KMS-11 (cell line): ENCODE measurements at regions not wholly inside any gene's neighbourhood (a gene's known extent, or its start where the extent isn't known, plus 50 kb on each side); places are given as distances from the start of the nearest gene placed in this dataset.

Experiments
- H2AFZ ChIP-seq: fragments of 200-600 bp; sonication (generic); 2 replicates; pipeline ENCODE4 v1.6.1; 2016; ENCODE audit warnings: antibody characterized with exemption, mixed run types, low read depth
- H3K27ac ChIP-seq: fragments of 200-600 bp; sonication (generic); 2 replicates; pipeline ENCODE4 v1.6.1; 2016; ENCODE audit warnings: mild to moderate bottlenecking, mixed run types
- H3K27me3 ChIP-seq: fragments of 200-600 bp; sonication (generic); 2 replicates; pipeline ENCODE4 v1.6.1; 2017; ENCODE audit warnings: mild to moderate bottlenecking, low read depth, mixed run types, moderate library complexity; ENCODE audit not compliant: insufficient read depth
- H3K36me3 ChIP-seq: fragments of 200-600 bp; sonication (generic); 2 replicates; pipeline ENCODE4 v1.6.1; 2017; ENCODE audit warnings: mild to moderate bottlenecking, mixed run types; ENCODE audit not compliant: insufficient read depth
- H3K4me1 ChIP-seq: fragments of 200-600 bp; sonication (generic); 2 replicates; pipeline ENCODE4 v1.6.1; 2016; ENCODE audit warnings: mild to moderate bottlenecking, low read depth, mixed run types; ENCODE audit not compliant: poor library complexity, severe bottlenecking
- H3K4me2 ChIP-seq: fragments of 200-600 bp; sonication (generic); 2 replicates; pipeline ENCODE4 v1.7.0; 2016; ENCODE audit warnings: mild to moderate bottlenecking, mixed run types
- H3K4me3 ChIP-seq: fragments of 200-600 bp; sonication (generic); IDR thresholded peaks from 2 replicates; pipeline ENCODE4 v1.6.1; 2017; ENCODE audit warnings: low read depth, low read length, mixed read lengths; ENCODE audit not compliant: insufficient read depth
- H3K79me2 ChIP-seq: fragments of 200-600 bp; sonication (generic); 2 replicates; pipeline ENCODE4 v1.6.1; 2016; ENCODE audit warnings: low read depth, mixed run types; ENCODE audit not compliant: insufficient read depth
- H3K9ac ChIP-seq: fragments of 200-600 bp; sonication (generic); 2 replicates; pipeline ENCODE4 v1.6.1; 2016; ENCODE audit warnings: mild to moderate bottlenecking, mixed run types
- H4K20me1 ChIP-seq: fragments of 200-600 bp; sonication (generic); 2 replicates; pipeline ENCODE4 v1.6.1; 2016; ENCODE audit warnings: mild to moderate bottlenecking, mixed run types; ENCODE audit not compliant: insufficient read depth
- TF ChIP-seq, protein P1 (sequence below): fragments of 200-600 bp; sonication (generic); conservative IDR thresholded peaks from 2 replicates; pipeline ENCODE4 v1.6.1; 2017; ENCODE audit warnings: low read depth, mild to moderate bottlenecking, antibody characterized with exemption, low read length, moderate library complexity, mixed read lengths

DNA sequence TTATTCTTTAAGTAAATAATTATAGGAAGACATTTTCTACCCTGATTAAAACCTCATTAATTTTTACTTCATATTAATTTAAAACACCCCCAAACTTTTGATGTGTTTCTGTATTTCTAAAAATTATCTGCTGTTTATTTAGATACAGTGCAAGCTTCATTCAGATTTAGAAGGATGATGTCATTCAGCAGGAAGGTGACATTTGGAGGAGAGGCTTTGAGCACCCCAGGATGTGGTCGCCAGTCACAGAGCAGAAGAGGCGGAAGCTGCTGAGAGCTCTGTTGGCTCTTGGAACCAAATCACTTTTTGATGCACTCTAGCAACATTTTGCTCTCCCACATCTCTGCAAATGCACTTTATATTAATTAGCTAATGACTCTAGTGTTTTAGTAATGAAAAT, 233.9 kb upstream of the CACNA2D1 start:
- TF ChIP-seq, protein P1, sequence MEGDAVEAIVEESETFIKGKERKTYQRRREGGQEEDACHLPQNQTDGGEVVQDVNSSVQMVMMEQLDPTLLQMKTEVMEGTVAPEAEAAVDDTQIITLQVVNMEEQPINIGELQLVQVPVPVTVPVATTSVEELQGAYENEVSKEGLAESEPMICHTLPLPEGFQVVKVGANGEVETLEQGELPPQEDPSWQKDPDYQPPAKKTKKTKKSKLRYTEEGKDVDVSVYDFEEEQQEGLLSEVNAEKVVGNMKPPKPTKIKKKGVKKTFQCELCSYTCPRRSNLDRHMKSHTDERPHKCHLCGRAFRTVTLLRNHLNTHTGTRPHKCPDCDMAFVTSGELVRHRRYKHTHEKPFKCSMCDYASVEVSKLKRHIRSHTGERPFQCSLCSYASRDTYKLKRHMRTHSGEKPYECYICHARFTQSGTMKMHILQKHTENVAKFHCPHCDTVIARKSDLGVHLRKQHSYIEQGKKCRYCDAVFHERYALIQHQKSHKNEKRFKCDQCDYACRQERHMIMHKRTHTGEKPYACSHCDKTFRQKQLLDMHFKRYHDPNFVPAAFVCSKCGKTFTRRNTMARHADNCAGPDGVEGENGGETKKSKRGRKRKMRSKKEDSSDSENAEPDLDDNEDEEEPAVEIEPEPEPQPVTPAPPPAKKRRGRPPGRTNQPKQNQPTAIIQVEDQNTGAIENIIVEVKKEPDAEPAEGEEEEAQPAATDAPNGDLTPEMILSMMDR = no peak
- Histone ChIP-seq H3K4me2 (no peak overlapping the region), H3K27me3 (no peaks in the 10 kb centered on the region), H3K27ac (no peak overlapping the region), H3K9ac (no peak overlapping the region), H3K79me2 (no peaks in the 10 kb centered on the region), H3K4me1 (no peaks in the 10 kb centered on the region), H2AFZ (no peak overlapping the region), H3K4me3 (no peak overlapping the region), H3K36me3 (no peaks in the 10 kb centered on the region), H4K20me1 (no peaks in the 10 kb centered on the region)

DNA sequence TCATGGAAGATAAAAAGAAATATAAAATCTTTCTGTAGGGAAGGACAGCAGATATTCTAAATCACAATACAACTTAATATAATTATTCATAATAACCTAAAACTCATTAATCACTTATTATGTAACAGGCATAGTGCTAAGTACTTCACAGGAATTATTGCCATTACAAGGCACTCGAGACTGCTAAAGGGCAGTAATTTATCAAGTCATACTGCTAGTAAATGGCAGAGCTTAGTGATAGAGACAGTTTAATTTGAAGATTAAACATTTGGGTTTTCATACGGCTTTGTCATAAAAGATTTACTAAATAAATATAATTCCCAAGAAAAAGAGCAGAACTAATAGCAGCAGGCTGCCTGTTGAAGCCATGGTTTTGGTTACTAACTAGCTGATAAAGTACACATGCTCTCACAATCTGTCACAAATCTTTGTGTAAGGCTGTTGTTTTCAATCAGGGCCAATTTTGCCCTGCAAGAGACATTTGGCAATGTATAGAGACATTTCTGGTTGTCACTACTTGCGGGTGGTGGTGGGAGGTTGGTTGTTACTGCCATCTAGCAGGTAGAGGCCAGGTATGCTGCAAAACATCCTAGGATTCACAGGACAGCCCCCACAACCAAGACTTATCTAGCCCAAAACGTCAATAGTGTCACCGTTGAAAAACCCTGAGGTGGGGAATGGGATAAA, 233.3 kb upstream of the CACNA2D1 start:
- H3K4me1 ChIP-seq = no peaks in the 10 kb centered on the region
- no peaks in the 10 kb centered on the region for H3K27me3 ChIP-seq
- no peak overlapping the region for H2AFZ ChIP-seq
- no peaks in the 10 kb centered on the region for H4K20me1 ChIP-seq
- H3K79me2 ChIP-seq = no peaks in the 10 kb centered on the region
- no peak overlapping the region for H3K9ac ChIP-seq
- TF ChIP-seq, protein P1 = no peak
- no peaks in the 10 kb centered on the region for H3K36me3 ChIP-seq
- no peak overlapping the region for H3K27ac ChIP-seq
- H3K4me3 ChIP-seq = no peak overlapping the region
- no peak overlapping the region for H3K4me2 ChIP-seq

DNA sequence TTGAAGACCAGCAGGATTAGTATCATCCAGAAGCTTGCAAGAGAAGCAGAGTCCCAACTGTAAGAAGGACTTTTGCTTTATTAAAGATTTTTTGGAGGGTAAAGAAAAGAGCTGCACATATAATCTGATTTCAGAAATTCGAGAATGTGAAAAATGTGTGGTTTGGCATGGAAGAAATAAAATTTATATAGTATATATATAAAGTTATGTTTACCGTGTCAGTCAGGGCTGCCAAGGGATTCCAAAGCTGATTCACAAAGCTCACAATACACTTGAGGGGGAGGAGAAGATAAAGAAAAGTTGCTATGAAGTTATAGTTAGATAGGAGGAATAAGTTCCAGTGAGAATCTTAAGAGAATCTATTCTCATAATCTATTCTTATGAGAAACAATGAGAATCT, 231.8 kb upstream of the CACNA2D1 start:
- no peak overlapping the region for H3K27ac ChIP-seq
- H2AFZ ChIP-seq = no peak overlapping the region
- H4K20me1 ChIP-seq = no peaks in the 10 kb centered on the region
- TF ChIP-seq, protein P1 = no peak
- no peak overlapping the region for H3K4me2 ChIP-seq
- H3K27me3 ChIP-seq = no peaks in the 10 kb centered on the region
- no peaks in the 10 kb centered on the region for H3K4me1 ChIP-seq
- H3K4me3 ChIP-seq = no peak overlapping the region
- H3K9ac ChIP-seq = no peak overlapping the region
- H3K79me2 ChIP-seq = no peaks in the 10 kb centered on the region
- H3K36me3 ChIP-seq = no peaks in the 10 kb centered on the region

DNA sequence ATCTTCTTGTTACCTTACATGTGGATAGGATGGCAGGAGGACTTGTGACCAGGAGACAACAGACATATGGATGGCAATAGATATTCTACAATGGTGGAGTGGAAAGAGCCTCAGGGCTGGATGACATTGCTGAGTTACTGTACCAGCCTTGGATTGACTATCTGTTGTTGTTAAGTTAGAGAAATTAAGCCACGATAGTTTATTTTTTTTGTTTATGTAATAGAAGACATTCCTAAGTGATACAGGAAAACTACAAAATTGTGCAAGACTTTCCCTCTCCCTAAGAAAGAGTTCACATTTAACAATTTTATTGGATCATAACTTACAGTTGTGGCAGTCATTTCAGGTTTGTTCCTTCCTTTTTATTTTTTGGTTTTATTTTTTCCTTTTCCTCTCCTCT, 230.7 kb upstream of the CACNA2D1 start:
- H3K9ac ChIP-seq = no peak overlapping the region
- no peak overlapping the region for H2AFZ ChIP-seq
- no peak overlapping the region for H3K4me2 ChIP-seq
- no peak overlapping the region for H3K4me3 ChIP-seq
- H3K27ac ChIP-seq = no peak overlapping the region
- no peaks in the 10 kb centered on the region for H4K20me1 ChIP-seq
- no peaks in the 10 kb centered on the region for H3K36me3 ChIP-seq
- H3K27me3 ChIP-seq = no peaks in the 10 kb centered on the region
- TF ChIP-seq, protein P1 = no peak
- H3K79me2 ChIP-seq = no peaks in the 10 kb centered on the region
- no peaks in the 10 kb centered on the region for H3K4me1 ChIP-seq
